K562 (cell line): ENCODE measurements at regions not wholly inside any gene's neighbourhood (a gene's known extent, or its start where the extent isn't known, plus 50 kb on each side); places are given as distances from the start of the nearest gene placed in this dataset.

ENCODE experiments used
- ATAC-seq: fragments of 200-7000 bp; cut with Tn5 transposase; 3 replicates; pipeline ENCODE4 v1.9.1; 2020; ENCODE audit warnings: moderate library complexity
- BruUV-seq: library from RNA; stranded (reverse); fragments of 400-500 nt; replicated peaks from 2 replicates; lab custom pipeline; 2021; lab: Mats Ljungman, UMichigan
- CTCF ChIA-PET: fragments of 300-600 bp; formaldehyde crosslinking; extraction: SDS; loops from one replicate; lab custom pipeline; 2021; ENCODE audit warnings: low intra/inter-chr PET ratio; lab: Yijun Ruan, JAX
- POLR2A ChIA-PET: fragments of 300-600, 350-650 bp; sonication (Branson Sonifier 250); formaldehyde crosslinking; extraction: SDS; loops from one replicate; lab custom pipeline; 2021; ENCODE audit warnings: antibody characterized with exemption, inconsistent platforms; lab: Yijun Ruan, JAX
- DNase-seq, 4 experiments: peaks; one replicate each; pipeline versions ENCODE4 v3.0.0 to v3.0.0-alpha.2; 2011 to 2018; ENCODE audit warnings: low spot score in 3 of 4, mixed read lengths in 3 of 4; ENCODE audit errors: extremely low read depth in 1 of 4
- FAIRE-seq: peaks from 2 replicates; lab custom pipeline; 2011; peaks lifted over from hg19 to GRCh38; lab: Jason Lieb, UNC
- H2AFZ ChIP-seq: 2 replicates; pipeline ENCODE4 v1.6.0; 2011; ENCODE audit warnings: low read depth, low read length, control low read depth, inconsistent platforms
- H3K27ac ChIP-seq: fragments of 200-600 bp; 3 replicates; pipeline ENCODE4 v1.8.0; 2011; ENCODE audit warnings: low read depth, mild to moderate bottlenecking, control low read depth, inconsistent platforms, low read length, moderate library complexity, mixed read lengths; ENCODE audit errors: extremely low read depth
- H3K27me3 ChIP-seq, 2 experiments: fragments of 300-600 bp in 1 of 2; 2 replicates in 1 of 2; 3 replicates in 1 of 2; pipeline versions ENCODE4 v1.6.0 to v1.8.0; 2011; ENCODE audit warnings: inconsistent platforms in 2 of 2, low read length in 2 of 2, mild to moderate bottlenecking in 1 of 2, mixed read lengths in 1 of 2, moderate library complexity in 1 of 2; ENCODE audit not compliant: control insufficient read depth in 2 of 2, insufficient read depth in 2 of 2
- H3K36me3 ChIP-seq: fragments of 300-600 bp; 3 replicates; pipeline ENCODE4 v1.8.0; 2011; ENCODE audit warnings: mild to moderate bottlenecking, low read length, inconsistent platforms; ENCODE audit not compliant: control insufficient read depth, insufficient read depth
- H3K4me1 ChIP-seq, 2 experiments: fragments of 200-600 bp in 1 of 2; replicated peaks in 1 of 2; 2 replicates in 1 of 2; 3 replicates in 1 of 2; pipeline versions ENCODE4 v1.5.1 to v1.8.0; 2011; ENCODE audit warnings: inconsistent platforms in 2 of 2, low read length in 2 of 2, mild to moderate bottlenecking in 1 of 2, mixed read lengths in 1 of 2, moderate library complexity in 1 of 2; ENCODE audit not compliant: control insufficient read depth in 2 of 2, insufficient read depth in 2 of 2
- H3K4me2 ChIP-seq: 2 replicates; pipeline ENCODE4 v1.6.1; 2011; ENCODE audit warnings: low read length, control low read depth, inconsistent platforms, mixed read lengths; ENCODE audit not compliant: insufficient read depth
- H3K4me3 ChIP-seq: fragments of 200-600 bp; sonication (generic), shearing (Covaris generic); 2 replicates; pipeline ENCODE4 v1.5.1; 2016; ENCODE audit warnings: control low read depth, inconsistent platforms
- H3K79me2 ChIP-seq: fragments of 200-600 bp; 3 replicates; pipeline ENCODE4 v1.8.0; 2011; ENCODE audit warnings: low read length, inconsistent platforms; ENCODE audit not compliant: control insufficient read depth, insufficient read depth
- H3K9ac ChIP-seq, 2 experiments: 2 replicates each; pipeline versions ENCODE4 v1.6.0 to v1.6.1; 2011; ENCODE audit warnings: low read depth in 2 of 2, low read length in 2 of 2, control low read depth in 1 of 2, inconsistent platforms in 1 of 2, mild to moderate bottlenecking in 1 of 2, mixed read lengths in 1 of 2; ENCODE audit not compliant: insufficient read depth in 1 of 2
- H3K9me1 ChIP-seq: one replicate; pipeline ENCODE4 v1.6.0; 2011; ENCODE audit warnings: inconsistent platforms, mild to moderate bottlenecking, low read length, moderate library complexity; ENCODE audit not compliant: control insufficient read depth, insufficient read depth
- H3K9me3 ChIP-seq: replicated peaks from 2 replicates; pipeline ENCODE4 v1.5.1; 2011; ENCODE audit warnings: low read depth, low read length, inconsistent platforms; ENCODE audit not compliant: control insufficient read depth, insufficient read depth
- H4K20me1 ChIP-seq: replicated peaks from 2 replicates; pipeline ENCODE4 v1.6.1; 2011; ENCODE audit warnings: low read length, inconsistent platforms, mixed read lengths; ENCODE audit not compliant: control insufficient read depth, insufficient read depth
- CREB3 ChIP-seq: fragments of 450-650 bp; conservative IDR thresholded peaks from 2 replicates; pipeline ENCODE4 v1.6.1; 2016; ENCODE audit warnings: missing genetic modification characterization, low read depth, mild to moderate bottlenecking, missing compliant biosample characterization, moderate library complexity
- DMBX1 ChIP-seq: fragments of 250-450 bp; sonication (Bioruptor Pico); IDR thresholded peaks from 2 replicates; pipeline ENCODE4 v1.8.0; 2022; ENCODE audit warnings: inconsistent platforms, mild to moderate bottlenecking, moderate library complexity, borderline replicate concordance
- FOXO4 ChIP-seq: fragments of 450-650 bp; formaldehyde crosslinking; IDR thresholded peaks from 2 replicates; pipeline ENCODE4 v1.4.0; 2020; ENCODE audit warnings: mild to moderate bottlenecking, moderate library complexity
- KLF1 ChIP-seq: fragments of 450-650 bp; IDR thresholded peaks from 2 replicates; pipeline ENCODE4 v1.6.1; 2016; ENCODE audit warnings: missing genetic modification characterization, missing compliant biosample characterization
- MTA2 ChIP-seq: fragments of 450-650 bp; IDR thresholded peaks from 2 replicates; pipeline ENCODE4 v1.6.1; 2016; ENCODE audit warnings: low read depth
- NR2C1 ChIP-seq, 2 experiments: fragments of 450-650 bp; IDR thresholded peaks; 2 replicates each; pipeline ENCODE4 v1.6.1; 2017; ENCODE audit warnings: mild to moderate bottlenecking in 2 of 2, antibody characterized with exemption in 1 of 2, inconsistent platforms in 1 of 2, missing compliant biosample characterization in 1 of 2, missing genetic modification characterization in 1 of 2
- NR2C2 ChIP-seq, 2 experiments: fragments of 200-800 bp in 1 of 2; sonication (Bioruptor generic) in 1 of 2; sonication (generic) in 1 of 2; formaldehyde crosslinking in 1 of 2; IDR thresholded peaks; 2 replicates each; pipeline versions ENCODE4 v1.6.1 to v1.8.0; 2016 to 2022; ENCODE audit warnings: mild to moderate bottlenecking in 1 of 2, missing compliant biosample characterization in 1 of 2, missing genetic modification characterization in 1 of 2, missing genetic modification reagents in 1 of 2
- SFPQ ChIP-seq: fragments of 200-400 bp; formaldehyde crosslinking; IDR thresholded peaks from 2 replicates; pipeline ENCODE4 v1.6.1; 2017; ENCODE audit warnings: mild to moderate bottlenecking, low read depth, low read length, moderate library complexity
- ZNF263 ChIP-seq: sonication (generic); formaldehyde crosslinking; IDR thresholded peaks from 2 replicates; pipeline ENCODE4 v1.8.0; 2022; ENCODE audit warnings: mild to moderate bottlenecking, missing genetic modification reagents, borderline replicate concordance
- ZNF274 ChIP-seq: IDR thresholded peaks from 2 replicates; pipeline ENCODE4 v1.6.1; 2011; ENCODE audit warnings: low read depth, mild to moderate bottlenecking, low read length, moderate library complexity, borderline replicate concordance
- ZNF449 ChIP-seq: fragments of 250-450 bp; sonication (Bioruptor Pico); IDR thresholded peaks from 2 replicates; pipeline ENCODE4 v1.8.0; 2022; ENCODE audit warnings: moderate library complexity, mild to moderate bottlenecking, inconsistent platforms
- ZNF586 ChIP-seq: fragments of 450-650 bp; formaldehyde crosslinking; conservative IDR thresholded peaks from 2 replicates; pipeline ENCODE4 v1.4.0; 2020; ENCODE audit warnings: mild to moderate bottlenecking, moderate library complexity
- ZNF76 ChIP-seq: fragments of 250-450 bp; sonication (Bioruptor Pico); IDR thresholded peaks from 2 replicates; pipeline ENCODE4 v1.4.0; 2020; ENCODE audit warnings: mild to moderate bottlenecking, moderate library complexity, borderline replicate concordance
- WGBS: fragments of 100-300 bp; shearing (Covaris generic); methylation state at CpG from one replicate; pipeline ENCODE4 v1.1.6; 2016; ENCODE audit warnings: low coverage, mixed read lengths; ENCODE audit not compliant: insufficient coverage; ENCODE audit errors: missing lambda C conversion rate; 5-methylcytosine and 5-hydroxymethylcytosine counted together
- in situ Hi-C: fragments of 300-500 bp; cut with MboI; formaldehyde crosslinking; loops from 4 replicates; pipeline ENCODE4 v1.15.0; 2018; ENCODE audit warnings: inconsistent platforms, mixed read lengths
- intact Hi-C: fragments of 100-400 bp; cut with micrococcal nuclease; formaldehyde crosslinking; loops from 2 replicates; pipeline ENCODE4 v1.14.2; 2022

GRCh38 chr19:32253683-32254508, 91.5 kb upstream of the ZNF507 start (continued):
- TF ChIP-seq SFPQ (no peak), MTA2 (no peak)

GRCh38 chr19:32254509-32254890, 90.9 kb upstream of the ZNF507 start:
- ATAC-seq, result no peak
- 1% methylated on average over 6 of the region's 6 CpGs for WGBS
- Histone ChIP-seq H4K20me1 (no peaks in the 10 kb centered on the region; the same call in none of the 2 replicates), H3K27ac (no peak overlapping the region), H2AFZ (no peak overlapping the region), H3K4me1 (peaks cover 0 to 4% of the 10 kb centered on the region in 2 experiments; a peak in 1 of 5 replicates), H3K9me1 (no peaks in the 10 kb centered on the region), H3K4me3 (no peak overlapping the region), H3K9me3 (no peaks in the 10 kb centered on the region), H3K27me3 (peaks cover 5 to 51% of the 10 kb centered on the region in 2 experiments; a peak in 3 of 5 replicates), H3K4me2 (no peak overlapping the region), H3K36me3 (no peaks in the 10 kb centered on the region), H3K9ac (no peak overlapping the region), H3K79me2 (no peaks in the 10 kb centered on the region)
- in situ Hi-C loops, result no loop called here
- no peak for FAIRE-seq
- ChIA-PET CTCF (no interaction called here), POLR2A (no interaction called here)
- DNase-seq, result no peak
- intact Hi-C loops, result no loop called here
- no TSS peak for BruUV-seq
- no peak for TF ChIP-seq KLF1
- TF ChIP-seq NR2C1 (IDR thresholded peaks at IDR 0.05), result no peak
- TF ChIP-seq NR2C1 (tag; IDR thresholded peaks at IDR 0.05), result no peak
- no peak for TF ChIP-seq CREB3 (tag)
- no peak for TF ChIP-seq ZNF586 (CRISPR knock-in tag)
- no peak for TF ChIP-seq ZNF449 (CRISPR knock-in tag)
- TF ChIP-seq ZNF76 (CRISPR knock-in tag), result no peak
- no peak for TF ChIP-seq FOXO4
- TF ChIP-seq NR2C2 (CRISPR knock-in tag; IDR thresholded peaks at IDR 0.05), result no peak
- TF ChIP-seq NR2C2 (tag; IDR thresholded peaks at IDR 0.05), result no peak
- TF ChIP-seq DMBX1, result no peak
- no peak for TF ChIP-seq ZNF274
- no peak for TF ChIP-seq ZNF263 (CRISPR knock-in tag)
